ENCODE measurements at regions not wholly inside any gene's neighbourhood (a gene's known extent, or its start where the extent isn't known, plus 50 kb on each side); places are given as distances from the start of the nearest gene placed in this dataset.

GRCh38 chr3:74897006-74897405, 282.5 kb upstream of the CNTN3 start:
- TF ChIP-seq CTCF (conservative IDR thresholded peaks at IDR 0.05 in 1 of 2, IDR thresholded peaks at IDR 0.05 in 1 of 2; ENCODE audit: extremely low read depth in 1 of 2, insufficient read depth in 1 of 2, low read depth in 1 of 2, low read length in 2 of 2) = peak; percentile 60 to 68
- no peak for TF ChIP-seq EZH2 (IDR thresholded peaks at IDR 0.05; ENCODE audit: borderline replicate concordance, low read length)

Measured in mammary epithelial cell (primary cell).